PC-3 (cell line): ENCODE measurements at regions not wholly inside any gene's neighbourhood (a gene's known extent, or its start where the extent isn't known, plus 50 kb on each side); places are given as distances from the start of the nearest gene placed in this dataset.

Source experiments
- ATAC-seq: fragments of 200-7000 bp; cut with Tn5 transposase; 2 replicates; pipeline ENCODE4 v1.9.1; 2020; ENCODE audit warnings: mild to moderate bottlenecking, moderate library complexity
- BruUV-seq: library from RNA; stranded (reverse); fragments of 400-500 nt; replicated peaks from 2 replicates; lab custom pipeline; 2021; lab: Mats Ljungman, UMichigan
- CTCF ChIA-PET: fragments of 300-600 bp; sonication (Branson Sonifier 250); formaldehyde crosslinking; loops from one replicate; lab custom pipeline; 2022; ENCODE audit warnings: antibody characterized with exemption; lab: Charles Lee
- POLR2A ChIA-PET: fragments of 300-600 bp; sonication (Branson Sonifier 250); formaldehyde crosslinking; loops from one replicate; lab custom pipeline; 2022; ENCODE audit warnings: antibody characterized with exemption; ENCODE audit not compliant: unreplicated experiment; lab: Charles Lee
- DNase-seq: peaks from one replicate; pipeline ENCODE4 v3.0.0-alpha.2; 2015
- H2AFZ ChIP-seq: fragments of 300-600 bp; sonication (generic); 2 replicates; pipeline ENCODE4 v1.6.0; 2016; ENCODE audit warnings: antibody characterized with exemption, low read length
- H3F3A ChIP-seq: fragments of 300-600 bp; sonication (generic); one replicate; pipeline ENCODE4 v1.6.0; 2017; ENCODE audit warnings: antibody characterized with exemption, low read length, control low read depth, mild to moderate bottlenecking; ENCODE audit not compliant: unreplicated experiment
- H3K27ac ChIP-seq: fragments of 300-600 bp; sonication (generic); 2 replicates; pipeline ENCODE4 v1.5.1; 2016; ENCODE audit warnings: mild to moderate bottlenecking, low read length
- H3K27me3 ChIP-seq: fragments of 300-600 bp; sonication (generic); 2 replicates; pipeline ENCODE4 v1.6.1; 2016; ENCODE audit warnings: low read length, mixed read lengths
- H3K36me3 ChIP-seq: fragments of 300-600 bp; sonication (generic); 2 replicates; pipeline ENCODE4 v1.6.1; 2016; ENCODE audit warnings: low read depth, mixed run types, low read length, mixed read lengths
- H3K4me1 ChIP-seq: fragments of 300-600 bp; sonication (generic); 2 replicates; pipeline ENCODE4 v1.5.1; 2016; ENCODE audit warnings: low read length; ENCODE audit not compliant: insufficient read depth
- H3K4me2 ChIP-seq: fragments of 300-600 bp; sonication (generic); 2 replicates; pipeline ENCODE4 v1.6.0; 2016; ENCODE audit warnings: low read length
- H3K4me3 ChIP-seq: fragments of 300-600 bp; sonication (generic); 2 replicates; pipeline ENCODE4 v1.5.1; 2016; ENCODE audit warnings: mild to moderate bottlenecking, low read length, mixed read lengths
- H3K79me2 ChIP-seq: fragments of 300-600 bp; sonication (generic); 2 replicates; pipeline ENCODE4 v1.6.1; 2017; ENCODE audit warnings: low read length, mixed read lengths
- H3K9ac ChIP-seq: fragments of 300-600 bp; sonication (generic); 2 replicates; pipeline ENCODE4 v1.6.0; 2016; ENCODE audit warnings: mild to moderate bottlenecking, low read length
- H3K9me2 ChIP-seq: fragments of 300-600 bp; sonication (generic); replicated peaks from 2 replicates; pipeline ENCODE4 v1.6.1; 2016; ENCODE audit warnings: mixed run types, low read length, mixed read lengths
- H3K9me3 ChIP-seq: fragments of 300-600 bp; sonication (generic); 2 replicates; pipeline ENCODE4 v1.6.1; 2016; ENCODE audit warnings: low read length, mixed read lengths
- H4K20me1 ChIP-seq: fragments of 300-600 bp; sonication (generic); 2 replicates; pipeline ENCODE4 v1.6.1; 2016; ENCODE audit warnings: low read length, mixed read lengths
- CTCF ChIP-seq: fragments of 300-600 bp; sonication (generic); conservative IDR thresholded peaks from 2 replicates; pipeline ENCODE4 v1.5.1; 2017; ENCODE audit warnings: antibody characterized with exemption, low read depth, mild to moderate bottlenecking, low read length
- EZH2 ChIP-seq: fragments of 300-600 bp; sonication (generic); IDR thresholded peaks from one replicate; pipeline ENCODE4 v1.6.1; 2017; ENCODE audit warnings: antibody characterized with exemption, mild to moderate bottlenecking, low read length; ENCODE audit not compliant: unreplicated experiment
- EZH2phosphoT487 ChIP-seq: fragments of 300-600 bp; sonication (generic); IDR thresholded peaks from 2 replicates; pipeline ENCODE4 v1.6.1; 2018; ENCODE audit warnings: mild to moderate bottlenecking, antibody characterized with exemption, low read length, borderline replicate concordance
- intact Hi-C: fragments of 100-400 bp; cut with micrococcal nuclease; formaldehyde crosslinking; loops from 2 replicates; pipeline ENCODE4 v1.9.0; 2023

GRCh38 chr20:17128206-17128605, 98.6 kb upstream of the PCSK2 start:
- no peak overlapping the region for H2AFZ ChIP-seq
- no peak overlapping the region for H3K4me2 ChIP-seq
- ATAC-seq (no peak), DNase-seq (no peak)
- H3K27ac ChIP-seq = no peak overlapping the region
- H3K9ac ChIP-seq = no peak overlapping the region
- ChIA-PET POLR2A (no interaction called here), CTCF (no interaction called here)
- H3K9me3 ChIP-seq = no peaks in the 10 kb centered on the region
- H3K4me3 ChIP-seq = no peak overlapping the region
- H4K20me1 ChIP-seq = no peaks in the 10 kb centered on the region
- H3K4me1 ChIP-seq = no peaks in the 10 kb centered on the region
- intact Hi-C loops = no loop called here
- no peaks in the 10 kb centered on the region for H3K9me2 ChIP-seq
- BruUV-seq = no TSS peak
- no peaks in the 10 kb centered on the region for H3K79me2 ChIP-seq
- no peaks in the 10 kb centered on the region for H3K36me3 ChIP-seq
- TF ChIP-seq CTCF (no peak), EZH2 (no peak)
- peaks cover 30% of the 10 kb centered on the region for H3K27me3 ChIP-seq
- no peaks in the 10 kb centered on the region for H3F3A ChIP-seq

GRCh38 chr20:17129089-17129488, 97.8 kb upstream of the PCSK2 start:
- Histone ChIP-seq H3K27me3 (peaks cover 30% of the 10 kb centered on the region), H3K27ac (no peak overlapping the region), H3K4me2 (no peak overlapping the region), H3F3A (no peaks in the 10 kb centered on the region), H3K79me2 (no peaks in the 10 kb centered on the region), H2AFZ (no peak overlapping the region), H3K9me3 (no peaks in the 10 kb centered on the region), H3K9me2 (no peaks in the 10 kb centered on the region), H3K4me1 (no peaks in the 10 kb centered on the region), H3K36me3 (no peaks in the 10 kb centered on the region), H4K20me1 (no peaks in the 10 kb centered on the region), H3K4me3 (no peak overlapping the region), H3K9ac (no peak overlapping the region)
- CTCF ChIA-PET = no interaction called here
- POLR2A ChIA-PET = no interaction called here
- DNase-seq (no peak), ATAC-seq (no peak)
- BruUV-seq = no TSS peak
- TF ChIP-seq EZH2phosphoT487 (no peak), EZH2 (no peak), CTCF (no peak)
- intact Hi-C loops = no loop called here

GRCh38 chr20:17137692-17138091, 89.1 kb upstream of the PCSK2 start:
- Histone ChIP-seq H3K9me2 (no peaks in the 10 kb centered on the region), H4K20me1 (no peaks in the 10 kb centered on the region), H3K27me3 (peaks cover 29% of the 10 kb centered on the region; the same call in 1 of the 2 replicates), H3K4me2 (no peak overlapping the region), H3K9ac (no peak overlapping the region), H3K9me3 (no peaks in the 10 kb centered on the region), H3K27ac (no peak overlapping the region), H2AFZ (no peak overlapping the region), H3K4me1 (no peaks in the 10 kb centered on the region), H3F3A (no peaks in the 10 kb centered on the region), H3K36me3 (no peaks in the 10 kb centered on the region), H3K4me3 (no peak overlapping the region), H3K79me2 (no peaks in the 10 kb centered on the region)
- DNase-seq (no peak), ATAC-seq (no peak)
- TF ChIP-seq EZH2phosphoT487 = no peak
- TF ChIP-seq EZH2 = no peak
- no peak for TF ChIP-seq CTCF
- intact Hi-C loops = no loop called here
- POLR2A ChIA-PET = no interaction called here
- CTCF ChIA-PET = no interaction called here
- no TSS peak for BruUV-seq
